T-cell (primary cell): ENCODE measurements at regions not wholly inside any gene's neighbourhood (a gene's known extent, or its start where the extent isn't known, plus 50 kb on each side); places are given as distances from the start of the nearest gene placed in this dataset.
"Not testable (repeated sequence)": the region's sequence is repeated elsewhere in the genome, so short reads cannot be mapped to it uniquely, and the experiment has no call there.

Experiments used
- ATAC-seq, 4 experiments: fragments of 200-7000 bp in 3 of 4; fragments of 150-1000 bp in 1 of 4; cut with Tn5 transposase; replicated peaks in 1 of 4; 1 replicate in 3 of 4; 2 replicates in 1 of 4; pipeline ENCODE4 v1.10.0; 2021; ENCODE audit warnings: moderate library complexity in 3 of 4, mild to moderate bottlenecking in 2 of 4, moderate number of reproducible peaks in 1 of 4
- CTCF ChIA-PET, 2 donors: fragments of 300-600 bp; sonication (Branson Sonifier 250); formaldehyde crosslinking; loops; one replicate each; lab custom pipeline; 2022; ENCODE audit warnings: antibody characterized with exemption in 2 of 2; lab: Charles Lee
- POLR2A ChIA-PET, 2 donors: fragments of 300-600 bp; sonication (Branson Sonifier 250); formaldehyde crosslinking; loops; one replicate each; lab custom pipeline; 2022; ENCODE audit warnings: antibody characterized with exemption in 2 of 2; lab: Charles Lee
- DNase-seq, 35 experiments: peaks; one replicate each; pipeline versions ENCODE4 v3.0.0 to v3.0.0-alpha.2; 2013 to 2023
- H3K27ac ChIP-seq: one replicate; pipeline ENCODE4 v1.5.1; 2013; ENCODE audit warnings: low read length
- H3K27me3 ChIP-seq, 2 experiments: replicated peaks in 1 of 2; 1 replicate in 1 of 2; 2 replicates in 1 of 2; pipeline versions ENCODE4 v1.6.1 to v1.7.0; 2013; ENCODE audit warnings: low read length in 1 of 2, mixed read lengths in 1 of 2; ENCODE audit not compliant: control insufficient read depth in 2 of 2, insufficient read depth in 2 of 2; ENCODE audit errors: extremely low read depth in 1 of 2
- H3K36me3 ChIP-seq, 2 donors: 1 replicate in 1 of 2; 2 replicates in 1 of 2; pipeline versions ENCODE4 v1.6.1 to v1.7.0; 2013; ENCODE audit warnings: low read length in 1 of 2; ENCODE audit not compliant: control insufficient read depth in 2 of 2, insufficient read depth in 1 of 2; ENCODE audit errors: extremely low read depth in 1 of 2
- H3K4me1 ChIP-seq, 2 experiments: 1 replicate in 1 of 2; 2 replicates in 1 of 2; pipeline versions ENCODE4 v1.6.1 to v1.7.0; 2013; ENCODE audit warnings: low read length in 2 of 2, mixed read lengths in 1 of 2; ENCODE audit not compliant: insufficient read depth in 2 of 2, control insufficient read depth in 1 of 2; ENCODE audit errors: extremely low read depth in 1 of 2
- H3K4me3 ChIP-seq, 2 donors: 1 replicate in 1 of 2; 2 replicates in 1 of 2; pipeline versions ENCODE4 v1.5.1 to v1.7.0; 2013; ENCODE audit warnings: mild to moderate bottlenecking in 2 of 2, low read length in 1 of 2, moderate library complexity in 1 of 2; ENCODE audit not compliant: control insufficient read depth in 1 of 2; ENCODE audit errors: extremely low read depth in 1 of 2
- H3K9me3 ChIP-seq: 2 replicates; pipeline ENCODE4 v1.7.0; 2013
- H3K27ac Mint-ChIP-seq, 2 donors: one replicate each; pipeline ENCODE4 v1.8.0; 2020 to 2021; ENCODE audit warnings: mild to moderate bottlenecking in 2 of 2, mixed read lengths in 2 of 2
- H3K27me3 Mint-ChIP-seq, 2 donors: one replicate each; pipeline ENCODE4 v1.8.0; 2021 to 2022; ENCODE audit warnings: mixed read lengths in 2 of 2
- H3K36me3 Mint-ChIP-seq: one replicate; pipeline ENCODE4 v1.8.0; 2021; ENCODE audit warnings: mixed read lengths
- H3K4me1 Mint-ChIP-seq, 3 donors: one replicate each; pipeline ENCODE4 v1.8.0; 2020 to 2022; ENCODE audit warnings: mixed read lengths in 3 of 3, mild to moderate bottlenecking in 1 of 3
- H3K4me3 Mint-ChIP-seq, 3 donors: one replicate each; pipeline ENCODE4 v1.8.0; 2020 to 2022; ENCODE audit warnings: mild to moderate bottlenecking in 3 of 3, mixed read lengths in 3 of 3, moderate library complexity in 3 of 3
- H3K9me3 Mint-ChIP-seq, 3 donors: one replicate each; pipeline ENCODE4 v1.8.0; 2020 to 2022; ENCODE audit warnings: mixed read lengths in 3 of 3
- WGBS: methylation state at CpG from one replicate; pipeline ENCODE4 v1.1.5; 2013; ENCODE audit warnings: missing lambda C conversion rate; ENCODE audit not compliant: insufficient coverage; 5-methylcytosine and 5-hydroxymethylcytosine counted together

DNA sequence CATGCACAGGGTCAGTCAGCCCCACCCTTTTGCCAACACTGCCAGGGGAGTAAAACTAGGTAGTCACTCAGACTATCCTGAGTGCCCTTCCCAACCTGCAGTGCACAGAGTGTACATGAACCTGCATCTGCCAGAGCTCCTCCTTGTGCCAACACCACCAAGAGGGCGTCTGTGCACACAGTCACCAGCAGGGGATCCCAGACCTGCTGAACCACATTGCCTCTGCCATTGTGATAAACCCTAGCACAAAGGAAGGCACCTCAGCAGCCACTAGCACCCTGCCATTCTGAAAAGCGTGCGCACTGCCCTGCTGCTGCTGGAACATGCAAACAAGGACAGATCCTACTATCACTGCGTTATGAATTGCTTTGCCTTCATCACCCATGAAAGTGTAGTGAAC lies 247.8 kb upstream of the POU3F4 start:
- ChIA-PET CTCF (no interaction called here), POLR2A (no interaction called here)
- WGBS, result 71% methylated on average over 1 of the region's 4 CpGs
- Histone ChIP-seq H3K27me3 (no peaks in the 10 kb centered on the region), H3K9me3 (no peaks in the 10 kb centered on the region), H3K27ac (no peak overlapping the region), H3K36me3 (no peaks in the 10 kb centered on the region), H3K4me1 (no peaks in the 10 kb centered on the region), H3K4me3 (no peak overlapping the region)
- H3K9me3 Mint-ChIP-seq, result peaks cover 0 to 9% (median 0%) of the 10 kb centered on the region in 3 donors
- H3K4me1 Mint-ChIP-seq, result no peaks in the 10 kb centered on the region
- DNase-seq (no peak), ATAC-seq (no peak)
- H3K27ac Mint-ChIP-seq, result no peak overlapping the region
- H3K4me3 Mint-ChIP-seq, result no peak overlapping the region
- no peaks in the 10 kb centered on the region for H3K36me3 Mint-ChIP-seq
- H3K27me3 Mint-ChIP-seq, result no peaks in the 10 kb centered on the region

DNA sequence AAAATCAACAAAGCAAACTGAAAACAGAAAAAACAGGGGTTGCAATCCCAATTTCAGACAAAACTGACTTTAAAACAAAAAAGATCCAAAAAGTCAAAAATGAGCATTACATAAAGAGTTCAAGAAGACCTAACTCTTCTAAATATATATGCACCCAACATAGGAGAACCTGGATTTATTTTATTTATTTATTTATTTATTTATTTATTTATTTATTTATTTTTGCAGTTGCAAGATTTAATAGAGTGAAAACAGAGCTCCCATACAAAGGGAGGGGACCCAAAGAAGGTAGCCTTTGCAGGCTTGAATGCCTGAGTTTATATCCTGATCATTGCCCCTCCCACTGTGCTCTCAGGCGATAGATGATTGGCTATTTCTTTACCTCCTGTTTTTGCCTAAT lies 245.9 kb upstream of the POU3F4 start:
- DNase-seq, H3K4me3 Mint-ChIP-seq, H3K4me1 Mint-ChIP-seq, H3K36me3 Mint-ChIP-seq, H3K4me1 ChIP-seq, H3K27me3 ChIP-seq, H3K36me3 ChIP-seq, ATAC-seq, H3K9me3 Mint-ChIP-seq, H3K27ac Mint-ChIP-seq, H3K27ac ChIP-seq, CTCF ChIA-PET, H3K27me3 Mint-ChIP-seq, H3K4me3 ChIP-seq, H3K9me3 ChIP-seq: not testable (repeated sequence)
- no CpG with 5 or more reads among the region's 1 CpG for WGBS
- POLR2A ChIA-PET, result interaction anchor here in 1 of 2 donors (0.5 kb wide), 1 partner anchor 1564 kb away, joined by 3 read pairs; no protein-coding TSS in a partner anchor

- no CpG with 5 or more reads among the region's 3 CpGs for WGBS
- H3K36me3 Mint-ChIP-seq, result no peaks in the 10 kb centered on the region
- ChIA-PET CTCF (no interaction called here), POLR2A (no interaction called here)
- H3K36me3 ChIP-seq, result no peaks in the 10 kb centered on the region
- H3K9me3 Mint-ChIP-seq, result peaks cover 0 to 3% (median 0%) of the 10 kb centered on the region in 3 donors
- H3K27me3 Mint-ChIP-seq, result no peaks in the 10 kb centered on the region
- no peaks in the 10 kb centered on the region for H3K9me3 ChIP-seq
- no peak overlapping the region for H3K27ac ChIP-seq
- no peak for DNase-seq
- H3K4me3 ChIP-seq, result no peak overlapping the region
- H3K4me1 Mint-ChIP-seq, result no peaks in the 10 kb centered on the region
- no peaks in the 10 kb centered on the region for H3K4me1 ChIP-seq
- H3K27me3 ChIP-seq, result no peaks in the 10 kb centered on the region
- no peak overlapping the region for H3K27ac Mint-ChIP-seq
- no peak overlapping the region for H3K4me3 Mint-ChIP-seq
- no peak for ATAC-seq
These were observed 229.1 kb upstream of the POU3F4 start for GRCh38 chrX:83278988-83279387.

DNA sequence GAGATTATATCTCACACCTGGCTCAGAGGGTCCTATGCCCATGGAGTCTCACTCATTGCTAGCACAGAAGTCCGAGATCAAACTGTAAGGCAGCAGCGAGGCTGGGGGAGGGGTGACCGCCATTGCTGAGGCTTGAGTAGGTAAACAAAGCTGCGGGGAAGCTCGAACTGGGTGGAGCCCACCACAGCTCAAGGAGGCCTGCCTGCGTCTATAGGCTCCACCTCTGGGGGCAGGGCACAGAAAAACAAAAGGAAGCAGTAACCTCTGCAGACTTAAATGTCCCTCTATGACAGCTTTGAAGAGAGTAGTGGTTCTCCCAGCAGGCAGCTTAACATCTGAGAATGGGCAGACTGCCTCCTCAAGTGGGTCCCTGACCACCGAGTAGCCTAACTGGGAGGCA lies 221.5 kb upstream of the POU3F4 start:
- H3K4me1 Mint-ChIP-seq, CTCF ChIA-PET, H3K27ac ChIP-seq, H3K4me3 ChIP-seq, H3K27ac Mint-ChIP-seq, H3K4me1 ChIP-seq, DNase-seq, POLR2A ChIA-PET, H3K36me3 ChIP-seq, H3K9me3 ChIP-seq, ATAC-seq, H3K27me3 ChIP-seq, H3K9me3 Mint-ChIP-seq, H3K36me3 Mint-ChIP-seq, H3K4me3 Mint-ChIP-seq, H3K27me3 Mint-ChIP-seq: not testable (repeated sequence)
- 100% methylated on average over 1 of the region's 7 CpGs for WGBS

GRCh38 chrX:83305381-83305780 lies 202.7 kb upstream of the POU3F4 start:
- DNase-seq (no peak), ATAC-seq (no peak)
- Mint-ChIP-seq H3K9me3 (peaks cover 0 to 4% (median 4%) of the 10 kb centered on the region in 3 donors), H3K36me3 (no peaks in the 10 kb centered on the region), H3K27ac (no peak overlapping the region), H3K27me3 (peaks cover 0 to 7% of the 10 kb centered on the region in 2 donors), H3K4me1 (no peaks in the 10 kb centered on the region), H3K4me3 (no peak overlapping the region)
- Histone ChIP-seq H3K27me3 (no peaks in the 10 kb centered on the region), H3K36me3 (no peaks in the 10 kb centered on the region), H3K9me3 (no peaks in the 10 kb centered on the region), H3K4me1 (no peaks in the 10 kb centered on the region), H3K4me3 (no peak overlapping the region), H3K27ac (no peak overlapping the region)
- ChIA-PET CTCF (no interaction called here), POLR2A (no interaction called here)

GRCh38 chrX:83319023-83319422 lies 189.1 kb upstream of the POU3F4 start:
- no peaks in the 10 kb centered on the region for H3K36me3 ChIP-seq
- Mint-ChIP-seq H3K4me1 (no peaks in the 10 kb centered on the region), H3K9me3 (peaks cover 0 to 4% (median 0%) of the 10 kb centered on the region in 3 donors), H3K27ac (no peak overlapping the region), H3K36me3 (no peaks in the 10 kb centered on the region), H3K27me3 (peaks cover 0 to 9% of the 10 kb centered on the region in 2 donors), H3K4me3 (no peak overlapping the region)
- H3K27ac ChIP-seq, result no peak overlapping the region
- POLR2A ChIA-PET, result no interaction called here
- H3K4me1 ChIP-seq, result no peaks in the 10 kb centered on the region
- no peaks in the 10 kb centered on the region for H3K27me3 ChIP-seq
- ATAC-seq (no peak), DNase-seq (no peak)
- H3K9me3 ChIP-seq, result no peaks in the 10 kb centered on the region
- no peak overlapping the region for H3K4me3 ChIP-seq
- CTCF ChIA-PET, result no interaction called here

DNA sequence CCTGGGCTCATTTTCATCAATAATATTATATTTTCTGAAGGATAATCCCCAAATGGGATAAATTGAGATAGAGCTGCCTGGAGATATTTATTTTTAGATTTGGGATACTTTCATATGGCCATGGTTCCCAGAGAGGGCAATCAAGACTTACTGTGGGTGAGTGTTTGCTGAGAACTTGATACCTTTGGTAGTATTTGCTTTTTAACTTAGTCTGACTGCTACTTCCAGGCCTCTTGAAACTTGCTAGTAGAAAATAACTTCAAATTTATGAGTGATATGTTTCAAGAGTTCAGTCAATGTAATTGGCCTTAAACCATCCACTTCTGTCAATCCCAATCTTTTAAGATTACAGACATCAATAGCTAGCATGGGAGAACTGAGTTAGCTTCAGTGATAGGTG lies 181.6 kb upstream of the POU3F4 start:
- Histone ChIP-seq H3K4me1 (no peaks in the 10 kb centered on the region), H3K4me3 (no peak overlapping the region), H3K36me3 (no peaks in the 10 kb centered on the region), H3K27ac (no peak overlapping the region), H3K27me3 (no peaks in the 10 kb centered on the region), H3K9me3 (no peaks in the 10 kb centered on the region)
- DNase-seq, result no peak
- no peak overlapping the region for H3K27ac Mint-ChIP-seq
- CTCF ChIA-PET, result interaction anchor here in 1 of 2 donors (0.6 kb wide), 1 partner anchor 16 kb away, joined by 3 read pairs; no protein-coding TSS in a partner anchor
- H3K36me3 Mint-ChIP-seq, result no peaks in the 10 kb centered on the region
- H3K27me3 Mint-ChIP-seq, result no peaks in the 10 kb centered on the region
- no peak for ATAC-seq
- peaks cover 0 to 5% (median 0%) of the 10 kb centered on the region in 3 donors for H3K9me3 Mint-ChIP-seq
- POLR2A ChIA-PET, result no interaction called here
- no peaks in the 10 kb centered on the region for H3K4me1 Mint-ChIP-seq
- no peak overlapping the region for H3K4me3 Mint-ChIP-seq
